ENCODE measurements at regions not wholly inside any gene's neighbourhood (a gene's known extent, or its start where the extent isn't known, plus 50 kb on each side); places are given as distances from the start of the nearest gene placed in this dataset.

- TF ChIP-seq CTCF (IDR thresholded peaks at IDR 0.05; ENCODE audit: insufficient read depth, low read length, severe bottlenecking) = no peak
- DNase-seq (ENCODE audit: low read depth) (no peak), FAIRE-seq (peak; percentile 92)
- H3K4me3 ChIP-seq (ENCODE audit: low read depth, low read length) = no peak overlapping the region
- H3K36me3 ChIP-seq (ENCODE audit: control insufficient read depth, insufficient read depth, low read length) = no peaks in the 10 kb centered on the region
- no peaks in the 10 kb centered on the region for H3K27me3 ChIP-seq (ENCODE audit: control insufficient read depth, insufficient read depth, low read length)
Observed at GRCh38 chr5:159782197-159782994, 133.9 kb upstream of the ADRA1B start.

- no peak for FAIRE-seq
- Histone ChIP-seq H3K4me3 (ENCODE audit: low read depth, low read length) (no peak overlapping the region), H3K36me3 (ENCODE audit: control insufficient read depth, insufficient read depth, low read length) (no peaks in the 10 kb centered on the region), H3K27me3 (ENCODE audit: control insufficient read depth, insufficient read depth, low read length) (no peaks in the 10 kb centered on the region)
- TF ChIP-seq CTCF (IDR thresholded peaks at IDR 0.05; ENCODE audit: insufficient read depth, low read length, severe bottlenecking) = no peak
- no peak for DNase-seq (ENCODE audit: low read depth)
Observed at GRCh38 chr5:159782995-159783300, 133.3 kb upstream of the ADRA1B start.

- Histone ChIP-seq H3K36me3 (ENCODE audit: control insufficient read depth, insufficient read depth, low read length) (no peaks in the 10 kb centered on the region), H3K27me3 (ENCODE audit: control insufficient read depth, insufficient read depth, low read length) (no peaks in the 10 kb centered on the region), H3K4me3 (ENCODE audit: low read depth, low read length) (no peak overlapping the region)
- no peak for TF ChIP-seq CTCF (IDR thresholded peaks at IDR 0.05; ENCODE audit: insufficient read depth, low read length, severe bottlenecking)
- FAIRE-seq (no peak), DNase-seq (ENCODE audit: low read depth) (peak; percentile 49)
Observed at GRCh38 chr5:159783726-159784247, 132.5 kb upstream of the ADRA1B start.

- no peak overlapping the region for H3K4me3 ChIP-seq (ENCODE audit: low read depth, low read length)
Observed at GRCh38 chr5:159784993-159785392, 131.3 kb upstream of the ADRA1B start.

GRCh38 chr5:159785656-159786055, 130.6 kb upstream of the ADRA1B start:
- no peaks in the 10 kb centered on the region for H3K27me3 ChIP-seq (ENCODE audit: control insufficient read depth, insufficient read depth, low read length)
- H3K36me3 ChIP-seq (ENCODE audit: control insufficient read depth, insufficient read depth, low read length) = no peaks in the 10 kb centered on the region
- FAIRE-seq = no peak
- DNase-seq (ENCODE audit: low read depth) = no peak
- H3K4me3 ChIP-seq (ENCODE audit: low read depth, low read length) = no peak overlapping the region
- TF ChIP-seq CTCF (IDR thresholded peaks at IDR 0.05; ENCODE audit: insufficient read depth, low read length, severe bottlenecking) = no peak

More at GRCh38 chr5:159784993-159785392, 131.3 kb upstream of the ADRA1B start:
- no peaks in the 10 kb centered on the region for H3K36me3 ChIP-seq (ENCODE audit: control insufficient read depth, insufficient read depth, low read length)
- DNase-seq (ENCODE audit: low read depth) (no peak), FAIRE-seq (no peak)
- TF ChIP-seq CTCF (IDR thresholded peaks at IDR 0.05; ENCODE audit: insufficient read depth, low read length, severe bottlenecking) = no peak
- H3K27me3 ChIP-seq (ENCODE audit: control insufficient read depth, insufficient read depth, low read length) = no peaks in the 10 kb centered on the region

- FAIRE-seq (no peak), DNase-seq (ENCODE audit: low read depth) (no peak)
- Histone ChIP-seq H3K4me3 (ENCODE audit: low read depth, low read length) (no peak overlapping the region), H3K36me3 (ENCODE audit: control insufficient read depth, insufficient read depth, low read length) (no peaks in the 10 kb centered on the region), H3K27me3 (ENCODE audit: control insufficient read depth, insufficient read depth, low read length) (no peaks in the 10 kb centered on the region)
- no peak for TF ChIP-seq CTCF (IDR thresholded peaks at IDR 0.05; ENCODE audit: insufficient read depth, low read length, severe bottlenecking)
Observed at GRCh38 chr5:159786201-159786600, 130.1 kb upstream of the ADRA1B start.

All from bronchial epithelial cell (primary cell).